Frontal cortex (tissue), 3 donors: ENCODE measurements at regions not wholly inside any gene's neighbourhood (a gene's known extent, or its start where the extent isn't known, plus 50 kb on each side); places are given as distances from the start of the nearest gene placed in this dataset.

Experiments used
- DNase-seq, 2 donors: peaks; one replicate each; pipeline ENCODE4 v3.0.0; 2012; ENCODE audit warnings: low spot score in 2 of 2
- FAIRE-seq: peaks from 2 replicates; lab custom pipeline; 2012; peaks lifted over from hg19 to GRCh38; lab: Jason Lieb, UNC
- donor health status: control.
- donor health status: control.
- donor health status: control.

GRCh38 chr18:78904179-78904531 is 75.5 kb upstream of the SALL3 start:
- DNase-seq (no peak), FAIRE-seq (no peak)

- DNase-seq, result no peak
- FAIRE-seq, result no peak
These were observed 74.3 kb upstream of the SALL3 start for GRCh38 chr18:78905334-78905733.

- no peak for FAIRE-seq
- DNase-seq, result no peak
These were observed 73.6 kb upstream of the SALL3 start for GRCh38 chr18:78906066-78906465.

GRCh38 chr18:78908462-78909260 is 71.0 kb upstream of the SALL3 start:
- no peak for DNase-seq

GRCh38 chr18:78911751-78912283 is 67.8 kb upstream of the SALL3 start:
- DNase-seq (no peak), FAIRE-seq (no peak)

More at GRCh38 chr18:78908462-78909260, 71.0 kb upstream of the SALL3 start:
- FAIRE-seq, result no peak

- DNase-seq (no peak), FAIRE-seq (no peak)
These were observed 67.3 kb upstream of the SALL3 start for GRCh38 chr18:78912336-78912735.

GRCh38 chr18:78912844-78913243 is 66.8 kb upstream of the SALL3 start:
- DNase-seq (no peak), FAIRE-seq (no peak)

GRCh38 chr18:78913395-78913794 is 66.2 kb upstream of the SALL3 start:
- FAIRE-seq (no peak), DNase-seq (no peak)

- FAIRE-seq (no peak), DNase-seq (no peak)
These were observed 65.8 kb upstream of the SALL3 start for GRCh38 chr18:78913830-78914231.

- no peak for DNase-seq
- no peak for FAIRE-seq
These were observed 65.2 kb upstream of the SALL3 start for GRCh38 chr18:78914249-78914935.

- no peak for FAIRE-seq
- no peak for DNase-seq
These were observed 64.1 kb upstream of the SALL3 start for GRCh38 chr18:78915446-78916008.

GRCh38 chr18:78918707-78919106 is 60.9 kb upstream of the SALL3 start:
- no peak for FAIRE-seq

GRCh38 chr18:78919956-78920355 is 59.7 kb upstream of the SALL3 start:
- DNase-seq, result no peak
- FAIRE-seq, result no peak

More at GRCh38 chr18:78918707-78919106, 60.9 kb upstream of the SALL3 start:
- DNase-seq, result no peak

- FAIRE-seq, result no peak
- DNase-seq, result no peak
These were observed 59.0 kb upstream of the SALL3 start for GRCh38 chr18:78920456-78921138.

- no peak for FAIRE-seq
These were observed 56.8 kb upstream of the SALL3 start for GRCh38 chr18:78922856-78923255.

GRCh38 chr18:78924301-78924700 is 55.3 kb upstream of the SALL3 start:
- FAIRE-seq (no peak), DNase-seq (no peak)

More at GRCh38 chr18:78922856-78923255, 56.8 kb upstream of the SALL3 start:
- DNase-seq, result no peak

- FAIRE-seq (no peak), DNase-seq (no peak)
These were observed 54.7 kb upstream of the SALL3 start for GRCh38 chr18:78924786-78925540.

- DNase-seq (no peak), FAIRE-seq (no peak)
These were observed 53.9 kb upstream of the SALL3 start for GRCh38 chr18:78925557-78926242.

- no peak for FAIRE-seq
- DNase-seq, result no peak
These were observed 53.4 kb upstream of the SALL3 start for GRCh38 chr18:78926243-78926615.
